HG03095 (cell line): ENCODE measurements at regions not wholly inside any gene's neighbourhood (a gene's known extent, or its start where the extent isn't known, plus 50 kb on each side); places are given as distances from the start of the nearest gene placed in this dataset.

Experiments
- ATAC-seq: cut with Tn5 transposase; IDR thresholded peaks from one replicate; pipeline ENCODE4 v1.9.1; 2021; ENCODE audit warnings: moderate library complexity; ENCODE audit not compliant: unreplicated experiment

GRCh38 chr5:30620481-30621085 is 572.9 kb upstream of the CDH6 start:
- ATAC-seq = no peak

GRCh38 chr5:30608501-30608900 is 585.0 kb upstream of the CDH6 start:
- no peak for ATAC-seq

GRCh38 chr5:30607301-30607894 is 586.1 kb upstream of the CDH6 start:
- ATAC-seq = no peak

GRCh38 chr5:30605693-30606268 is 587.7 kb upstream of the CDH6 start:
- ATAC-seq = no peak

- ATAC-seq = no peak
Observed at GRCh38 chr5:30604648-30605262, 588.7 kb upstream of the CDH6 start.

DNA sequence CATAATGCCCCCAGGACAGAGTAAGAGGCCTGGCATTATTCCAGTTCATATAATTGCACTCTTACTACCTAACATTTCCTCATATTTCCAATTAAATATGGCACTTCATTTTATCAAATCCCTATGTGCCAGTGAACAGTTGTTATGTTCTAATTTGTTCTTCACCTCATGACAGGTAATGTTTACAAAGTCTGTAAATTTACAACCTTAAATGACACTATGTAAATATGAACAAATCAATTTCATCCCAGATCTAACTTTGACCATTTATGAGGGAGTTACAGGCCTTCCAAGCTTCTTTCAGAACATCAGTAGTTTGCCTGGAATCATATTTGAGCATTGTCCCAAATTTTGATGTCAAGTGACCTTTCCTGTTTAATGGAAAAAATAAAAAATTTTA is 592.6 kb upstream of the CDH6 start:
- no peak for ATAC-seq

DNA sequence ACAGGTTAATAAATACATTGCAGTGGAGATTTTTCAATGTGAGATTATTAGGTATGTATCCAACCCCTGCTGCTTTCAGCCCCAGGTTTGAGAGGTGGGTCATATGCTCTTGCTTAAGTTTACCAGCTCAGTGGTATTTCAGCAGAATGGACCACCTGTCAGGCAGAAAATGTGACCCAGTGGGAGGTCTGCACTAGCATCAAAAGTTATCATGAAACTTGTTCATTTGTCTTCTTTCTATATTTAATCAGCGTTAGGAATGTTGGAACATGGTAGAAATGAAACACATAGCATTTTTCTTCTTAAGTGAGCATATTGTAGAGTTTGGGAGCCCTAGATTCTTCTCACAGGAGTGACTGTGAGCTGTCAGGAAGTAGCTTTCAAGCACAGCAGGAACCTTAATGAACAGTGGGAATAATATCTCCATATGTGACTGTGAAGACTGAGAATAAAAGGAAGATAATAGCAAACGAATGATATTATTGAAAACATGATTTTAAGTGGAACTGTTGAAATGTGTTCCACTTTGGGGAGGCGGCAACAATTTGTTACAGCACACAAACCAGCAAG is 596.9 kb upstream of the CDH6 start:
- no peak for ATAC-seq

- ATAC-seq = no peak
Observed at GRCh38 chr5:30594331-30594730, 599.2 kb upstream of the CDH6 start.

DNA sequence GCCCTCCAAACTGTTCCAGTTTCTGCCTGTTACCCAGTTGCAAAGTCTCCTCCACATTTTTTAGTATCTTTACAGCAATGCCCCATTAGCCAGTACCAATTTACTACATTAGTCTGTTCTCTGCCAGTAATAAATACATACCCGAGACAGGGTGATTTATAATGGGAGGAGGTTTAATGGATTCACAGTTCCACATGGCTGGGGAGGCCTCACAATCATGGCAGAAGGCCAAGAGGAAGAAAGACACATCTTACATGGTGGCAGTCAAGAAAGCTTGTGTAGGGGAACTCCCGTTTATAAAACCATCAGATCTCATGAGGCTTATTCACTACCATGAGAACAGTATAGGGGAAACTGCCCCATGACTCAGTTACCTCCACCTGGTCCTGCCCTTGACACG is 600.7 kb upstream of the CDH6 start:
- no peak for ATAC-seq

GRCh38 chr5:30581198-30581935 is 612.1 kb upstream of the CDH6 start:
- ATAC-seq = no peak

DNA sequence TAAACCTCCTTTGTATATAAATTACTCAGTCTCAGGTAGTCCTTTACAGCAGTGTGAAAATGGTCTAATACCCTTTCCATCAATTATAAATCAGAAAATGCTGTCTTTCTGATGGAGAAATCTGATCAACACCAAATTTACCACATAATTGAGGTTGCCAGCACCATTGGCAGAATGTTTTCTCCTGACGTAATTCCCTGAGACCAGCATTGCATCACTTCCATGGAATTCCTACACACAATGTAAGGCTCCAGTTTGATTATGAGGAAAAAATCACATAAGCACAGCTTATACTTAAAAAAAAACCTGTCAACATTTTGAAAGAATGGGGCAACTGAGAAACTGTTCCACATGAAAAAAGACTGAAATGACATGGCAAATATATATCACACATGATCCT is 618.7 kb upstream of the CDH6 start:
- ATAC-seq = no peak

GRCh38 chr5:30572279-30572678 is 621.2 kb upstream of the CDH6 start:
- ATAC-seq = no peak

- no peak for ATAC-seq
Observed at GRCh38 chr5:30561771-30562170, 631.7 kb upstream of the CDH6 start.

- ATAC-seq = no peak
Observed at GRCh38 chr5:30551618-30552017, 641.9 kb upstream of the CDH6 start.

- ATAC-seq = no peak
Observed at GRCh38 chr5:30548580-30549305, 644.7 kb upstream of the CDH6 start.

GRCh38 chr5:30540150-30540549 is 653.3 kb upstream of the CDH6 start:
- ATAC-seq = no peak

- ATAC-seq = no peak
Observed at GRCh38 chr5:30539004-30539634, 654.4 kb upstream of the CDH6 start.

- ATAC-seq = no peak
Observed at GRCh38 chr5:30525353-30525752, 668.1 kb upstream of the CDH6 start.

GRCh38 chr5:30524428-30524827 is 669.1 kb upstream of the CDH6 start:
- ATAC-seq = no peak

DNA sequence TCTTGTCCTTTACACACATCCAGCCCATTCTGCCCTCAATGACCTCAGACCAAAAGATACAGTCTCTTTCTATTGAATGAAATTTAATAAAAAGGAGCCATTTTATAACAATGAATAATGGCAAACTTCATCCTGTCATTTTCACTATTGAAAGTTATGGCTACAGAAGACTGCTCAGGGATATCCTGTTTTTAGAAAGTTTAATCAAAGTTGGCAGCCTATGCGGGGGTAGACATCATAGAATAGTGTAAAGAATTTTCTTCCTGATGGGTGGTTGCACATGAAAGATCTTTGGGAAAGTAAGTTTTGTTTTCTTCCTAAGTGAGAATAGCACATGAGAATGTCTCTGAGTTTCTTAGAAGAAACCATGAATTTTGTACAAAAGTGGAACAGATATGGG is 670.4 kb upstream of the CDH6 start:
- no peak for ATAC-seq
